Right atrium auricular region (tissue), 2 donors: ENCODE measurements at regions not wholly inside any gene's neighbourhood (a gene's known extent, or its start where the extent isn't known, plus 50 kb on each side); places are given as distances from the start of the nearest gene placed in this dataset.

Experiments
- DNase-seq: peaks from one replicate; pipeline ENCODE4 v3.0.0-alpha.2; 2019; ENCODE audit warnings: low spot score
- H3K27ac ChIP-seq, 2 donors: fragments of 200-600 bp; sonication (generic); 1 replicate in 1 of 2; 2 replicates in 1 of 2; pipeline ENCODE4 v1.5.1; 2016 to 2019
- H3K27me3 ChIP-seq, 2 donors: fragments of 200-600 bp; sonication (generic); one replicate each; pipeline versions ENCODE4 v1.5.1 to v1.6.0; 2017 to 2019
- H3K36me3 ChIP-seq: fragments of 200-600 bp; sonication (generic); one replicate; pipeline ENCODE4 v1.5.1; 2016
- H3K4me1 ChIP-seq, 2 donors: fragments of 200-600 bp; sonication (generic); one replicate each; pipeline versions ENCODE4 v1.5.1 to v1.6.0; 2017 to 2019
- H3K4me3 ChIP-seq, 2 donors: fragments of 200-600 bp; sonication (generic); 1 replicate in 1 of 2; 2 replicates in 1 of 2; pipeline ENCODE4 v1.5.1; 2017 to 2019; ENCODE audit warnings: mild to moderate bottlenecking in 1 of 2, moderate library complexity in 1 of 2
- H3K9me3 ChIP-seq, 2 donors: fragments of 200-600 bp; sonication (generic); one replicate each; pipeline ENCODE4 v1.5.1; 2019
- CTCF ChIP-seq, 2 donors: fragments of 200-600 bp; sonication (generic); IDR thresholded peaks; one replicate each; pipeline ENCODE4 v1.5.1; 2019; ENCODE audit warnings: antibody characterized with exemption in 2 of 2

DNA sequence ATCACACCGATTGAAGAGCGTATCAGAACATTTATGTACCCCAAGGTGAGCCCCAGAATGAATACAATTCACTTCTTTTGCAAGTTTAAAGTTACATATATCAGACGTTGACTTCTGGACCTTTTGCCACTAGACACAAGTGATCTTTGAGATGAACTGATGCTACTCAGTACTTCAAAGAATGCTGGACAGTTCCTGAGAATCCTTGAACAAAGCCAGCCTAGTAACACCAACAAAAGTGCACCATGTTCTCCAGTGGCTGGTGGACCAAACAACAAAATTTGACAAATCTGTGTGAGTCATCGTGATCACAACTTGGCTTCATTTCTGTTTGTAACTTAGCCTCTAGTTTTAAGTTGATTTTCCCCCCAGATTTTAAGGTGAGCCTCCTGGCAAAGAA lies 355.7 kb downstream of the SOX2 start:
- Histone ChIP-seq H3K27me3 (no peaks in the 10 kb centered on the region), H3K36me3 (no peaks in the 10 kb centered on the region), H3K27ac (no peak overlapping the region), H3K9me3 (no peaks in the 10 kb centered on the region), H3K4me3 (no peak overlapping the region), H3K4me1 (no peaks in the 10 kb centered on the region)
- DNase-seq = no peak
- TF ChIP-seq CTCF (IDR thresholded peaks at IDR 0.05) = no peak

DNA sequence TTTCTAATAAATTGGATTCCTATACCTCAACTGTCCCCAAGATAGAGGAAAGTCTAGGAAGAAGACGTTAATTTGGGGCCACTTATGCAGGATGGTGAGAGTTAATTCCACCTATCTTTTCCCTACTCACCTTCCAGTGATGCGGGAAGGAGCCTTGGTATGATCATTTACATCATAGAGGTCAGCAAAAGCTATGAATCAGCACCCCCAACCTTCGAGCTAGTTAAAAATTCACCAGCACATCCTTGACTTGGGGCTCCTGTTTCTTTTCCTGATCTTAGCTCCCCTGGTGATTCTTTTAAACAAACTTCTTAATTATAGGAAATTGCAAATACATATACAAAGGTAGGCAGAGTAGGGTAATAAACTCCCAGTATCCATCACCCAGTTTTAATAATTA lies 366.6 kb downstream of the SOX2 start:
- Histone ChIP-seq H3K4me3 (no peak overlapping the region), H3K4me1 (no peaks in the 10 kb centered on the region), H3K36me3 (no peaks in the 10 kb centered on the region), H3K27ac (no peak overlapping the region), H3K27me3 (no peaks in the 10 kb centered on the region), H3K9me3 (no peaks in the 10 kb centered on the region)
- no peak for DNase-seq
- no peak for TF ChIP-seq CTCF (IDR thresholded peaks at IDR 0.05)

DNA sequence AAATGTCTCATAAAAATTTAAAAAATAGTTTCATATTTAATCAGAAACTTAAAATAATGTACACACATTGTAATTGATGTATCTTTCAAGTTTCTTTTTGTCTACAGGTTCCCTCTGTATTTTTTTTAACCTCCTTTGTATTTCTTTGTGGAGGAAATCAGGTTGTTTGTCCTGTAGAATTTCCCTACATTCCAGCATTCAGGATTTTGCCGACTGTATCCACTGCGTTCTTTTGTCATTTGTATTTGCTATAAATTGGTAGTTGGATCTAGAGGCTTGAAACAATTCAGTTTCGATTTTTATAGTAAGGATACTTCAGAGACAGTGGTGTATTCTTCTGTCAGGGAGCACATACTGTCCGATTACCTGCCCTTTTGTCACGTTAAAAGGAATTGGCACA lies 367.2 kb downstream of the SOX2 start:
- Histone ChIP-seq H3K4me3 (no peak overlapping the region), H3K27ac (no peak overlapping the region), H3K36me3 (no peaks in the 10 kb centered on the region), H3K9me3 (no peaks in the 10 kb centered on the region), H3K27me3 (no peaks in the 10 kb centered on the region), H3K4me1 (no peaks in the 10 kb centered on the region)
- DNase-seq = no peak
- no peak for TF ChIP-seq CTCF (IDR thresholded peaks at IDR 0.05)

GRCh38 chr3:182081096-182081495 lies 369.4 kb downstream of the SOX2 start:
- no peak for TF ChIP-seq CTCF (IDR thresholded peaks at IDR 0.05)
- H3K4me1 ChIP-seq = no peaks in the 10 kb centered on the region
- no peak overlapping the region for H3K27ac ChIP-seq

DNA sequence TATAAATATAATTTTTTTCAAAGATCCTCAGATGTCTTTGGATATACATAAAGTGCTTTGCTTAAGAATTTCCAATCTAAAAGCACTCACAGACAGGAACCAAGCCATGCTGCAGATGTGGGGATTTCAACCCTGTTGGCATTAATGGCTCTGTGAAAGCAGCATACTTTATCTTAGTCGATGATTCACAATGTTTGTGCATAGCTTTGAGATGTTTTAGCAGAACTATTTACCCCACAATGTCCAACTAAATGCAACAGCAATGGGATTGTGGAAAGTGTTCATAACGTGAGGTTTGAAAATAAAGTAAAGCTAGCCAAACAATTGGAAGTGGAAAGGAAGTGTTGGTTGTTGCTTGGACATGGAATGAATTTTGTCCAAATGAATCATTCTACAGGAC lies 371.4 kb downstream of the SOX2 start:
- H3K27ac ChIP-seq = no peak overlapping the region
- H3K4me1 ChIP-seq = no peaks in the 10 kb centered on the region
- H3K4me3 ChIP-seq = no peak overlapping the region
- no peaks in the 10 kb centered on the region for H3K9me3 ChIP-seq
- no peak for TF ChIP-seq CTCF (IDR thresholded peaks at IDR 0.05)
- H3K27me3 ChIP-seq = no peaks in the 10 kb centered on the region
- H3K36me3 ChIP-seq = no peaks in the 10 kb centered on the region
- DNase-seq = no peak

More at GRCh38 chr3:182081096-182081495, 369.4 kb downstream of the SOX2 start:
- H3K27me3 ChIP-seq = no peaks in the 10 kb centered on the region
- DNase-seq = no peak
- H3K36me3 ChIP-seq = no peaks in the 10 kb centered on the region
- H3K9me3 ChIP-seq = no peaks in the 10 kb centered on the region
- no peak overlapping the region for H3K4me3 ChIP-seq

DNA sequence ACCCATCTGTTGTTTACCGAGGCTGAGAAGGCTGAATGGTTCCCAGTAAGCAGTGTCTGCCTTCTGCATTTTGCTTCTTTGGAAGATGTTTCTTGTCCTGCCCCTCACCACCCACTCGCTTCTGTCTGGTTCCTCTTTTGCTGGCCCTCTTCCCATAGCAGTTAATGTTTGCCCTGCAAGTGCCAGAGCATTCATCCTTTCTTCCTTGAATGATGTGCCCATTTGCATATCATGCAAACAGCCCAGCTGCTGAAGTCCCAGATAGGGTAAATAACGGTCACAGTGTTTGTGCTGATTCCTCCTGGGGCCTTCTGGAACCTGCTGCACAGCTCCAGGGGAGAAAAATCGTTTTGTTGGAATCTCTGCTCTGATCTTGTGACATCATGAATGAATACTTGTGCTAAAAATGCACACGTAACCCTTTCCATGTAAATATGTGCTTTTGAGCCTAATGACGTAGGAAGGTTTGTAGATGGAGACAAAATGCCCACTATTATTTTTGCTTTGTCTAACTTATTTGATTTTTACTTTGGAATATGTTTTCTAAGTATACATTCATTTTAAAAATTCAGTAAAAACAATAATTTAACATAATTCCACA lies 381.0 kb downstream of the SOX2 start:
- DNase-seq = no peak
- no peaks in the 10 kb centered on the region for H3K36me3 ChIP-seq
- no peaks in the 10 kb centered on the region for H3K9me3 ChIP-seq
- no peaks in the 10 kb centered on the region for H3K4me1 ChIP-seq
- TF ChIP-seq CTCF (IDR thresholded peaks at IDR 0.05) = no peak
- no peak overlapping the region for H3K27ac ChIP-seq
- no peak overlapping the region for H3K4me3 ChIP-seq
- H3K27me3 ChIP-seq = no peaks in the 10 kb centered on the region
